ENCODE measurements at regions not wholly inside any gene's neighbourhood (a gene's known extent, or its start where the extent isn't known, plus 50 kb on each side); places are given as distances from the start of the nearest gene placed in this dataset.
A peak's percentile ranks its signal among the peaks of the same experiment; 100 is the strongest.
"Not testable (repeated sequence)": the region's sequence is repeated elsewhere in the genome, so short reads cannot be mapped to it uniquely, and the experiment has no call there.

GRCh38 chr2:64249426-64249825 is 105.2 kb upstream of the PELI1 start:
- no peaks in the 10 kb centered on the region for H3K36me3 Mint-ChIP-seq
- no peak overlapping the region for H3K4me3 Mint-ChIP-seq
- no peak for DNase-seq (ENCODE audit: low spot score)
- H3K9me3 Mint-ChIP-seq = no peaks in the 10 kb centered on the region
- ATAC-seq = no peak
- H3K27me3 Mint-ChIP-seq = peaks cover 0 to 2% of the 10 kb centered on the region in 2 donors
- peaks cover 0 to 4% of the 10 kb centered on the region in 2 donors for H3K4me1 Mint-ChIP-seq (ENCODE audit: low read depth in 2 of 2)
- no peak overlapping the region for H3K27ac Mint-ChIP-seq

- DNase-seq (ENCODE audit: low spot score) (no peak), ATAC-seq (no peak)
- H3K27me3 Mint-ChIP-seq = peaks cover 0 to 2% of the 10 kb centered on the region in 2 donors
- H3K27ac Mint-ChIP-seq = no peak overlapping the region
- no peaks in the 10 kb centered on the region for H3K9me3 Mint-ChIP-seq
- H3K4me1 Mint-ChIP-seq (ENCODE audit: low read depth in 2 of 2) = peaks cover 0 to 4% of the 10 kb centered on the region in 2 donors
- H3K4me3 Mint-ChIP-seq = no peak overlapping the region
- H3K36me3 Mint-ChIP-seq = no peaks in the 10 kb centered on the region
Observed at GRCh38 chr2:64250063-64250462, 105.8 kb upstream of the PELI1 start.

- H3K9me3 Mint-ChIP-seq = no peaks in the 10 kb centered on the region
- no peak overlapping the region for H3K27ac Mint-ChIP-seq
- H3K4me3 Mint-ChIP-seq = no peak overlapping the region
- H3K4me1 Mint-ChIP-seq (ENCODE audit: low read depth in 2 of 2) = peaks cover 0 to 4% of the 10 kb centered on the region in 2 donors
- DNase-seq (ENCODE audit: low spot score) (no peak), ATAC-seq (no peak)
- peaks cover 0 to 2% of the 10 kb centered on the region in 2 donors for H3K27me3 Mint-ChIP-seq
- no peaks in the 10 kb centered on the region for H3K36me3 Mint-ChIP-seq
Observed at GRCh38 chr2:64250751-64251423, 106.7 kb upstream of the PELI1 start.

DNA sequence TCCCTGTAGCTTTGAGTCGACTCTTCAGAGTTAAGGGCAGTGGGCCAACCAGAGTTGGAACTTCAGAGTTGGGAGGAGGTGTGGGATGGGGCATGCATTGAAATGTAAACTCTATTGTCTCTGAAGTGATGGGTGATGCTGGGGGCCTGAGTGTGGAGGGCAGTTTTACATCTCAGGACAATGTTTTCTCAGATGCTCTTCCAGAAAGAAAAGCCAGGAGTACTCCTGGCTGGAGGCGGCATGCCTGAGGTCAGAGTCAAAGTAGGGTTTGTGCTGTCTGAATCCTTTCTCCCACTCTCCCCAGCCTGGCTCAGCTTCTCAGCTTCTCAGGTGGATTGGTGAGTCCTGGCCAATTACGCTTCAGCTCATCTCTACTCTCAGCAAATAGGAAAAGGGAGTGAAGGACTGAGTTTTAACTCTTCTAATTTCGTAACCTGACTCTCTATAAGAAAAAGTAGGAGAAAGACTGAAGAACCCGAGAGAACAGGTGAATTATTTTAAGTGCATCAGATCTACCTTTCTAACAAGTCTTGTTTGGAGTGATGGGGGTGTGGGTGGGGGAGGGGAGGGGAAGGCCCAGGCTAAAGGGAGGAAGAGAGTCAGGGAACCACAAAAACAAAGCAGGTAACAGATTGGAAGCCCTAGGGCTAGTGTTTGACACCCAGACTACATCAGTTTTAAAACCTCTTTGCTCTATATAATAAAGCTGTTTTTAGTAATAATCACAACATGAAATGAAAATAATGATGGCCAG is 107.5 kb upstream of the PELI1 start:
- Mint-ChIP-seq H3K9me3 (no peaks in the 10 kb centered on the region), H3K36me3 (no peaks in the 10 kb centered on the region), H3K4me1 (ENCODE audit: low read depth in 2 of 2) (peaks cover 0 to 4% of the 10 kb centered on the region in 2 donors), H3K27ac (no peak overlapping the region), H3K27me3 (peaks cover 0 to 2% of the 10 kb centered on the region in 2 donors), H3K4me3 (no peak overlapping the region)
- DNase-seq (ENCODE audit: low spot score) = no peak
- ATAC-seq = no peak

DNA sequence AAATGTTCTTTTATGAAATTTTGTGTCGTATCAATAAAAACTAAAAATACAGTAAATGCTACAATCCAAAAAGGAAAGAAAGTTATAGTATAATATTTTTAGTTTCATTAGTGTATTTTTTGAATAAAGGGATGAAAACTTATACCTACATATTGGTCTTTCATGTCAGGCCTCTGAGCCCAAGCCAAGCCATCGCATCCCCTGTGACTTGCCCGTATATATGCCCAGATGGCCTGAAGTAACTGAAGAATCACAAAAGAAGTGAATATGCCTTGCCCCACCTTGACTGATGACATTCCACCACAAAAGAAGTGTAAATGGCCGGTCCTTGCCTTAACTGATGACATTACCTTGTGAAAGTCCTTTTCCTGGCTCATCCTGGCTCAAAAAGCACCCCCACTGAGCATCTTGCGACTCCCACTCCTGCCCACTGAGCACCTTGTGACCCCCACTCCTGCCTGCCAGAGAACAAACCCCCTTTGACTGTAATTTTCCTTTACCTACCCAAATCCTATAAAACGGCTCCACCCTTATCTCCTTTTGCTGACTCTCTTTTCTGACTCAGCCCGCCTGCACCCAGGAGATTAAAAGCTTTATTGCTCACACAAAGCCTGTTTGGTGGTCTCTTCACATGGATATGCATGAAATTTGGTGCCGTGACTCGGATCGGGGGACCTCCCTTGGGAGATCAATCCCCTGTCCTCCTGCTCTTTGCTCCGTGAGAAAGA is 108.2 kb upstream of the PELI1 start:
- not testable (repeated sequence) for DNase-seq (ENCODE audit: low spot score); H3K9me3 Mint-ChIP-seq; H3K36me3 Mint-ChIP-seq; H3K27me3 Mint-ChIP-seq; ATAC-seq; H3K4me1 Mint-ChIP-seq (ENCODE audit: low read depth in 2 of 2); H3K4me3 Mint-ChIP-seq
- H3K27ac Mint-ChIP-seq = peak overlapping the region in 1 of 2 donors; percentile 75

DNA sequence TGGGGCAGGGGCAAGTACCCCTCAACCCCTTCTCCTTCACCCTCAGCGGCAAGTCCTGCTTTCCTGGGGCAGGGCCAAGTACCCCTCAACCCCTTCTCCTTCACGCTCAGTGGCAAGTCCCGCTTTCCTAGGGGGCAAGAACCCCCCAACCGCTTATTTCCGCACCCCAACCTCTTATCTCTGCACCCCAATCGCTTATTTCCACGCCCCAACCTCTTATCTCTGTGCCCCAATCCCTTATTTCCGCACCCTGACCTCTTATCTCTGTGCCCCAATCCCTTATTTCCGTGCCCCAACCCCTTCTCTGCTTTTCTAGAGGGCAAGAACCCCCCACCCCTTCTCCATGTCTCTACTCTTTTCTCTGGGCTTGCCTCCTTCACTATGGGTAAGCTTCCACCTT is 109.2 kb upstream of the PELI1 start:
- not testable (repeated sequence) for ATAC-seq; H3K36me3 Mint-ChIP-seq; H3K4me1 Mint-ChIP-seq (ENCODE audit: low read depth in 2 of 2); H3K4me3 Mint-ChIP-seq; H3K27me3 Mint-ChIP-seq; H3K9me3 Mint-ChIP-seq; DNase-seq (ENCODE audit: low spot score)
- peak overlapping the region in 1 of 2 donors; percentile 75 for H3K27ac Mint-ChIP-seq

DNA sequence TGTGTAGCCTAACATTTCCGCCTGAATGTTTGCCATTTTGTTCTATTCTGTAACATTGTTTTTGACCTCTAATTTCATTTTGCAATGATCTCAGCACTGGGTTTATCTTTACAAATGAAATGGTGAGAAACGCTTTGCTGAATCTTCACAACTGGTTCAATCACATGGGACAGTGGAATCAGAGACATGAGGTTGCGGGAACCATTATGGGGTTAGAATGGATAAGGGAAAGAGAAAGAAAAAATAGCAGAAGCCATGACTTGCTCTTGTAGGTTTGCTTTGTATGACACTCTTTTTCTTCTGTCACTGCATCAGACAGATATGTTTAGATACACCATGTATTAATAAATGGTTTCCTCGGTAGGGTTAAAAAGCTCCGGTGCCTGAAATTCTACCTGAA is 114.3 kb upstream of the PELI1 start:
- no peaks in the 10 kb centered on the region for H3K27me3 Mint-ChIP-seq
- no peak for ATAC-seq
- H3K36me3 Mint-ChIP-seq = no peaks in the 10 kb centered on the region
- no peaks in the 10 kb centered on the region for H3K9me3 Mint-ChIP-seq
- H3K4me1 Mint-ChIP-seq (ENCODE audit: low read depth in 2 of 2) = peaks cover 7 to 11% of the 10 kb centered on the region in 2 donors
- H3K27ac Mint-ChIP-seq = no peak overlapping the region
- H3K4me3 Mint-ChIP-seq = no peak overlapping the region
- no peak for DNase-seq (ENCODE audit: low spot score)

DNA sequence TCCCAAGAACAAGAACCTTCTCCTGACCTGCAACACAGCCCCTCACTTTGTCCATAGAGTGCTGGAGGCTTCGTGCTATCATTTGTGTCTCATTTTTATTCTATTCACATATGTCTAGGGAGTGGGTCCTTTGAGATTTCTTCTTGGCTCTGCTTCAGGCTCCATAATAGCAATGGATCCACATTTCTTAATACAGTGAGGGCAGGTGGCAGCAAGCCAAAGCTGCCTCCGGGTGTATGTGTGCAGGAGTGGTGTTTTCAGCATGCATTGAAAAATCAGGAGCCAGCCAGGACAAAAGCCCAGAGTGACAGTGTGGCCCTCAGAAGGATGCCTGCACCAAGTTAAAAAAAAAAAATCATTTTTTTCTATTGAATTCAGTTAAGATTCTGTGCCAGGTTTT is 115.1 kb upstream of the PELI1 start:
- no peak overlapping the region for H3K4me3 Mint-ChIP-seq
- DNase-seq (ENCODE audit: low spot score) = no peak
- no peaks in the 10 kb centered on the region for H3K9me3 Mint-ChIP-seq
- peaks cover 7 to 11% of the 10 kb centered on the region in 2 donors for H3K4me1 Mint-ChIP-seq (ENCODE audit: low read depth in 2 of 2)
- ATAC-seq = no peak
- H3K36me3 Mint-ChIP-seq = no peaks in the 10 kb centered on the region
- H3K27me3 Mint-ChIP-seq = no peaks in the 10 kb centered on the region
- H3K27ac Mint-ChIP-seq = no peak overlapping the region

GRCh38 chr2:64260093-64260803 is 116.0 kb upstream of the PELI1 start:
- H3K27me3 Mint-ChIP-seq = no peaks in the 10 kb centered on the region
- H3K9me3 Mint-ChIP-seq = no peaks in the 10 kb centered on the region
- H3K4me1 Mint-ChIP-seq (ENCODE audit: low read depth in 2 of 2) = peaks cover 7 to 11% of the 10 kb centered on the region in 2 donors

GRCh38 chr2:64260817-64261216 is 116.6 kb upstream of the PELI1 start:
- H3K9me3 Mint-ChIP-seq = no peaks in the 10 kb centered on the region
- H3K27me3 Mint-ChIP-seq = no peaks in the 10 kb centered on the region
- peaks cover 7 to 11% of the 10 kb centered on the region in 2 donors for H3K4me1 Mint-ChIP-seq (ENCODE audit: low read depth in 2 of 2)
- H3K27ac Mint-ChIP-seq = peak overlapping the region; percentile 73 to 92
- peak; percentile 74 to 89 for ATAC-seq
- peak overlapping the region; percentile 66 for H3K4me3 Mint-ChIP-seq
- DNase-seq (ENCODE audit: low spot score) = peak; percentile 68
- H3K36me3 Mint-ChIP-seq = no peaks in the 10 kb centered on the region

More at GRCh38 chr2:64260093-64260803, 116.0 kb upstream of the PELI1 start:
- peak overlapping the region; percentile 73 to 92 for H3K27ac Mint-ChIP-seq
- no peaks in the 10 kb centered on the region for H3K36me3 Mint-ChIP-seq
- ATAC-seq (no peak), DNase-seq (ENCODE audit: low spot score) (no peak)
- H3K4me3 Mint-ChIP-seq = peak overlapping the region; percentile 66

DNA sequence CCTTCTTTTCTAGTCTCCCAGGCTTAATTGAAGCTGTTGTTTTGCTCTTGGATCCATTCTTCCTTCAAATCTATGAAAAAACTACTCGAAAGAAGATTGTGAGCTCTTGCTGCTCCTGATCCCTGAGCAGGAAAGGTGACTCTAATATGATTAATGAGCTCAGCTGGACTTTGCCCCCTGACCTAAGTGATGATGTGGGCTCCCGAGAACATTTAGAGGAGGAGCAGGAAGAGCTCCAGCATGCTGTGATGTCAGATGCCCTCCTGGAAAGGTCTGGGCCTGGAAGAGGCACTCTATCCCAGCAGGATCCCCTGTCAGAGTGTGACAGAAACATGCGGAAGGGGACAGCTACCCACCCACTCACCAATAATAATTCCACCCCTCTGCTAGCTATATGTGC is 117.9 kb upstream of the PELI1 start:
- Mint-ChIP-seq H3K27ac (peak overlapping the region in 1 of 2 donors; percentile 59), H3K4me3 (no peak overlapping the region), H3K36me3 (no peaks in the 10 kb centered on the region), H3K4me1 (ENCODE audit: low read depth in 2 of 2) (peaks cover 7 to 11% of the 10 kb centered on the region in 2 donors), H3K27me3 (no peaks in the 10 kb centered on the region), H3K9me3 (no peaks in the 10 kb centered on the region)
- DNase-seq (ENCODE audit: low spot score) = no peak
- ATAC-seq = no peak

DNA sequence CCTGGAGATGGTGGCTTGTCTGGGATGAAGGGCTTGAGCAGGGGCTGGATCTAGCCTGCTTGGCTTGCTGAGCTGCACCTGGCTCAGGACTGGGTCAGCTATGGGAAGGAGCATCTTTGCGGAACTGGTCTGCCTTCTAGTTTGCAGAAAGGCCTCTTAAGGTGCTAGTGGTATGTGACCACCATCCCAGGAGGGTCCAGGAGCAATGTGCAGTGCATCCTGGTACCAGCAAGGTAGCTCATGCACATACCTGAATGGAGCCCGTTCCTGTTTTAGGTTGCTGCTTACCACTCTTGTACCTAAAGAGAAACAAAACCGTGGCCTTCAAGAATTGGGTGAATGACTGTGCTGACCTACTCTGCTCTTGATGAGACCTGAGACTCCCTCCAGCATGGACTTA is 118.6 kb upstream of the PELI1 start:
- Mint-ChIP-seq H3K9me3 (no peaks in the 10 kb centered on the region), H3K4me1 (ENCODE audit: low read depth in 2 of 2) (peaks cover 7 to 11% of the 10 kb centered on the region in 2 donors), H3K27me3 (peaks cover 0 to 4% of the 10 kb centered on the region in 2 donors), H3K36me3 (no peaks in the 10 kb centered on the region), H3K27ac (no peak overlapping the region), H3K4me3 (no peak overlapping the region)
- DNase-seq (ENCODE audit: low spot score) (no peak), ATAC-seq (no peak)

- ATAC-seq = no peak
- H3K4me3 Mint-ChIP-seq = no peak overlapping the region
Observed at GRCh38 chr2:64263315-64263714, 119.1 kb upstream of the PELI1 start.

More at GRCh38 chr2:64263315-64263714, 119.1 kb upstream of the PELI1 start:
- H3K27me3 Mint-ChIP-seq = peaks cover 0 to 4% of the 10 kb centered on the region in 2 donors
- DNase-seq (ENCODE audit: low spot score) = no peak
- H3K27ac Mint-ChIP-seq = no peak overlapping the region
- H3K9me3 Mint-ChIP-seq = no peaks in the 10 kb centered on the region
- peaks cover 7 to 11% of the 10 kb centered on the region in 2 donors for H3K4me1 Mint-ChIP-seq (ENCODE audit: low read depth in 2 of 2)
- no peaks in the 10 kb centered on the region for H3K36me3 Mint-ChIP-seq

All from natural killer cell treated with Interleukin-12 subunit alpha and Interleukin-12 subunit beta and Interleukin-15 and Interleukin-18, amount 100 ng/mL, for 72 hours (primary cell).